Liver (tissue), 8 donors: ENCODE measurements at regions not wholly inside any gene's neighbourhood (a gene's known extent, or its start where the extent isn't known, plus 50 kb on each side); places are given as distances from the start of the nearest gene placed in this dataset.
A peak's percentile ranks its signal among the peaks of the same experiment; 100 is the strongest.

Experiments
- DNase-seq: peaks from one replicate; pipeline ENCODE4 v3.0.0-alpha.2; 2017; ENCODE audit warnings: low spot score
- H3K27ac ChIP-seq, 2 donors: one replicate each; pipeline ENCODE4 v1.7.0; 2013; ENCODE audit warnings: inconsistent platforms in 2 of 2, low read length in 2 of 2, control low read depth in 1 of 2, low read depth in 1 of 2, mild to moderate bottlenecking in 1 of 2
- H3K27me3 ChIP-seq, 4 donors: one replicate each; pipeline versions ENCODE4 v1.6.1 to v1.7.0; 2013; ENCODE audit warnings: low read length in 3 of 4, inconsistent platforms in 1 of 4, mild to moderate bottlenecking in 1 of 4, moderate library complexity in 1 of 4; ENCODE audit not compliant: control insufficient read depth in 4 of 4, insufficient read depth in 4 of 4
- H3K36me3 ChIP-seq, 4 donors: one replicate each; pipeline versions ENCODE4 v1.6.1 to v1.7.0; 2013; ENCODE audit warnings: low read length in 3 of 4, mild to moderate bottlenecking in 3 of 4, low read depth in 1 of 4, moderate library complexity in 1 of 4; ENCODE audit not compliant: control insufficient read depth in 4 of 4, insufficient read depth in 3 of 4
- H3K4me1 ChIP-seq, 4 donors: one replicate each; pipeline versions ENCODE4 v1.6.1 to v1.7.0; 2013; ENCODE audit warnings: low read length in 3 of 4, mild to moderate bottlenecking in 3 of 4, moderate library complexity in 1 of 4; ENCODE audit not compliant: control insufficient read depth in 4 of 4, insufficient read depth in 4 of 4
- H3K4me3 ChIP-seq, 3 donors: one replicate each; pipeline versions ENCODE4 v1.6.1 to v1.7.0; 2013; ENCODE audit warnings: low read length in 3 of 3, control low read depth in 1 of 3, low read depth in 1 of 3, mild to moderate bottlenecking in 1 of 3
- H3K9ac ChIP-seq, 2 donors: one replicate each; pipeline ENCODE4 v1.7.0; 2013; ENCODE audit warnings: low read length in 2 of 2, mild to moderate bottlenecking in 2 of 2, moderate library complexity in 2 of 2, control low read depth in 1 of 2, low read depth in 1 of 2
- H3K9me3 ChIP-seq, 4 donors: one replicate each; pipeline versions ENCODE4 v1.6.1 to v1.7.0; 2013; ENCODE audit warnings: low read length in 3 of 4; ENCODE audit not compliant: control insufficient read depth in 4 of 4
- EGR1 ChIP-seq, 2 donors: IDR thresholded peaks; 2 replicates each; pipeline ENCODE4 v1.6.1; 2016 to 2018; ENCODE audit warnings: antibody characterized with exemption in 2 of 2, low read depth in 2 of 2
- FOXA1 ChIP-seq: IDR thresholded peaks from 2 replicates; pipeline ENCODE4 v1.6.1; 2016; ENCODE audit warnings: antibody characterized with exemption
- FOXA2 ChIP-seq: IDR thresholded peaks from 2 replicates; pipeline ENCODE4 v1.6.1; 2016; ENCODE audit warnings: antibody characterized with exemption
- GABPA ChIP-seq, 2 donors: IDR thresholded peaks in 1 of 2; conservative IDR thresholded peaks in 1 of 2; 2 replicates each; pipeline ENCODE4 v1.6.1; 2016; ENCODE audit warnings: antibody characterized with exemption in 2 of 2, mild to moderate bottlenecking in 1 of 2, moderate library complexity in 1 of 2
- HNF4A ChIP-seq, 2 donors: conservative IDR thresholded peaks; 2 replicates each; pipeline ENCODE4 v1.6.1; 2016; ENCODE audit warnings: antibody characterized with exemption in 2 of 2, mild to moderate bottlenecking in 2 of 2
- HNF4G ChIP-seq: IDR thresholded peaks from 2 replicates; pipeline ENCODE4 v1.6.1; 2016; ENCODE audit warnings: antibody characterized with exemption
- JUND ChIP-seq, 2 donors: IDR thresholded peaks; 2 replicates each; pipeline ENCODE4 v1.6.1; 2016; ENCODE audit warnings: antibody characterized with exemption in 2 of 2
- NR2F2 ChIP-seq: IDR thresholded peaks from 2 replicates; pipeline ENCODE4 v1.6.1; 2016; ENCODE audit warnings: antibody characterized with exemption
- RAD21 ChIP-seq, 2 donors: IDR thresholded peaks; 2 replicates each; pipeline ENCODE4 v1.6.1; 2016; ENCODE audit warnings: antibody characterized with exemption in 2 of 2, mild to moderate bottlenecking in 2 of 2
- RXRA ChIP-seq, 2 donors: IDR thresholded peaks; 2 replicates each; pipeline ENCODE4 v1.6.1; 2017 to 2018; ENCODE audit warnings: antibody characterized with exemption in 2 of 2, mild to moderate bottlenecking in 1 of 2
- SP1 ChIP-seq: IDR thresholded peaks from 2 replicates; pipeline ENCODE4 v1.6.1; 2018; ENCODE audit warnings: antibody characterized with exemption, mild to moderate bottlenecking
- TAF1 ChIP-seq: conservative IDR thresholded peaks from 2 replicates; pipeline ENCODE4 v1.6.1; 2016; ENCODE audit warnings: antibody characterized with exemption, mild to moderate bottlenecking
- YY1 ChIP-seq: IDR thresholded peaks from 2 replicates; pipeline ENCODE4 v1.6.1; 2016; ENCODE audit warnings: antibody characterized with exemption, mild to moderate bottlenecking
- WGBS: extraction: QIAGEN DNeasy Blood & Tissue Kit; methylation state at CpG from one replicate; pipeline ENCODE4 v1.1.7; 2013; 5-methylcytosine and 5-hydroxymethylcytosine counted together
- TF ChIP-seq, protein P1 (sequence below): IDR thresholded peaks from 2 replicates; pipeline ENCODE4 v1.6.1; 2016; ENCODE audit warnings: antibody characterized with exemption
- TF ChIP-seq, protein P2 (sequence below): fragments of 150-350 bp; IDR thresholded peaks from 2 replicates; pipeline ENCODE4 v1.5.1; 2017; ENCODE audit warnings: improper control_type of control experiment, low read depth, low read length; ENCODE audit not compliant: missing input control
- TF ChIP-seq, protein P3 (sequence below): IDR thresholded peaks from 2 replicates; pipeline ENCODE4 v1.6.1; 2016; ENCODE audit warnings: antibody characterized with exemption
- TF ChIP-seq, protein P4 (sequence below): IDR thresholded peaks from 2 replicates; pipeline ENCODE4 v1.6.1; 2016; ENCODE audit warnings: antibody characterized with exemption, mild to moderate bottlenecking
- TF ChIP-seq, protein P5 (sequence below): IDR thresholded peaks from 2 replicates; pipeline ENCODE4 v1.6.1; 2016; ENCODE audit warnings: antibody characterized with exemption
- donor health status: healthy.
- donor health status: healthy.
- donor health status: healthy.
- donor health status: healthy.
- donor health status: healthy.

DNA sequence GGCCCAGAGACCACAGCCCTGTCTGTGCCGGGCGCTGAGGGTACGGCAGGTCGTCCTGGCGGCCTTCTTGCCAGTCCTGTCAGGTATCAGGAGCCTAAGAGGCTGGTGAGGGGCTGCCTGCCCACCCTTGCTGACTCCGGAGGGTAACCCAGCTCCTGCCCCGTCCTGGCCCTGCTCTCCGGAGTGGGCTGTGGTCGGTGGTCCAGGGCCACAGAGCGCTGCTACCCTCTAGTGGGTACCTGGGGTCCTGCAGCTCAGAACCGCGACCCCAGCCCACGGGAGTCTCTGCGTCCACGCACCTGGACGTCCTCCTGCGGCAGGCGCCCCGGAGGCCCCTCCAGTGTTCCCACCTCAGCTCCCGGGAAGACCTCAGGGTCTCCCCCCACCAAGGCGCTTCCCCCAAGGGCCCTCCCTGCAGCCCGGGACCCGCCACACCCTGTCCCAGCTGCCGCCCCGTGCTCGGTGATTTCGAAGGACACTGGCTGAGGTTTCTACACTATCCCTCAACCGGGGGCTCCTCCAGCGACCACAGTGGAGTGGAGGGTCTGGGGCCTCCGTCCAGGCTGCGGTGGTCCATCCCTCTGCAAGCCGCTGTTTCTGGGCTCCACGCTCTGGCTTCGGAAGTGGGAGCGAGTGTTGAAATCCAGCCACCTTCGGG, 75.9 kb upstream of the FBRSL1 start:
- Histone ChIP-seq H3K9ac (no peak overlapping the region), H3K9me3 (no peaks in the 10 kb centered on the region), H3K4me3 (no peak overlapping the region), H3K4me1 (peaks cover 0 to 4% (median 1%) of the 10 kb centered on the region in 4 donors), H3K27ac (no peak overlapping the region), H3K27me3 (no peaks in the 10 kb centered on the region), H3K36me3 (no peaks in the 10 kb centered on the region)
- no peak for DNase-seq
- TF ChIP-seq GABPA (IDR thresholded peaks at IDR 0.05 in 1 of 2, conservative IDR thresholded peaks at IDR 0.05 in 1 of 2), result no peak
- TF ChIP-seq, protein P1, sequence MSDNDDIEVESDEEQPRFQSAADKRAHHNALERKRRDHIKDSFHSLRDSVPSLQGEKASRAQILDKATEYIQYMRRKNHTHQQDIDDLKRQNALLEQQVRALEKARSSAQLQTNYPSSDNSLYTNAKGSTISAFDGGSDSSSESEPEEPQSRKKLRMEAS, result no peak
- TF ChIP-seq, protein P2, sequence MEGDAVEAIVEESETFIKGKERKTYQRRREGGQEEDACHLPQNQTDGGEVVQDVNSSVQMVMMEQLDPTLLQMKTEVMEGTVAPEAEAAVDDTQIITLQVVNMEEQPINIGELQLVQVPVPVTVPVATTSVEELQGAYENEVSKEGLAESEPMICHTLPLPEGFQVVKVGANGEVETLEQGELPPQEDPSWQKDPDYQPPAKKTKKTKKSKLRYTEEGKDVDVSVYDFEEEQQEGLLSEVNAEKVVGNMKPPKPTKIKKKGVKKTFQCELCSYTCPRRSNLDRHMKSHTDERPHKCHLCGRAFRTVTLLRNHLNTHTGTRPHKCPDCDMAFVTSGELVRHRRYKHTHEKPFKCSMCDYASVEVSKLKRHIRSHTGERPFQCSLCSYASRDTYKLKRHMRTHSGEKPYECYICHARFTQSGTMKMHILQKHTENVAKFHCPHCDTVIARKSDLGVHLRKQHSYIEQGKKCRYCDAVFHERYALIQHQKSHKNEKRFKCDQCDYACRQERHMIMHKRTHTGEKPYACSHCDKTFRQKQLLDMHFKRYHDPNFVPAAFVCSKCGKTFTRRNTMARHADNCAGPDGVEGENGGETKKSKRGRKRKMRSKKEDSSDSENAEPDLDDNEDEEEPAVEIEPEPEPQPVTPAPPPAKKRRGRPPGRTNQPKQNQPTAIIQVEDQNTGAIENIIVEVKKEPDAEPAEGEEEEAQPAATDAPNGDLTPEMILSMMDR, result peak; percentile 21
- WGBS, result 41% methylated on average over 36 of the region's 36 CpGs

DNA sequence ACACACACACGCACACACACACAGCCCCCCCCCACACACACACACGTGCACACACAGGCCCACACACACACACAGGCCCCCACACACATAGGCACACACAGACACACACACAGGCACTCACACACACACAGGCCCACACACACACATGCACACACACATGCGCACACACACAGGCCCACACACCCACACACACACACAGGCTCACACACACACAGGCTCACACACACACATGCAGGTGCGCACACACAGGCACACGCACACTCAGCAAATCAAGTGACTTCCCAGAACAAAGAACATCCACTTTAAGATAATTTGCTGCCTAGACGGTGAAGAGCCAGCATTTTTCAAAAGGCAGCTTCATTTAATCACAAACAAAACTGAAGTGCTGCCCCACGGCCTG, 78.5 kb upstream of the FBRSL1 start:
- H3K9ac ChIP-seq, result no peak overlapping the region
- H3K27me3 ChIP-seq, result no peaks in the 10 kb centered on the region
- H3K4me3 ChIP-seq, result no peak overlapping the region
- no peaks in the 10 kb centered on the region for H3K9me3 ChIP-seq
- peaks cover 0 to 4% (median 1%) of the 10 kb centered on the region in 4 donors for H3K4me1 ChIP-seq
- H3K36me3 ChIP-seq, result no peaks in the 10 kb centered on the region
- DNase-seq, result no peak
- no peak for TF ChIP-seq YY1
- TF ChIP-seq GABPA (IDR thresholded peaks at IDR 0.05 in 1 of 2, conservative IDR thresholded peaks at IDR 0.05 in 1 of 2), result no peak
- no peak for TF ChIP-seq SP1
- TF ChIP-seq RXRA (IDR thresholded peaks at IDR 0.05), result no peak
- TF ChIP-seq, protein P3, sequence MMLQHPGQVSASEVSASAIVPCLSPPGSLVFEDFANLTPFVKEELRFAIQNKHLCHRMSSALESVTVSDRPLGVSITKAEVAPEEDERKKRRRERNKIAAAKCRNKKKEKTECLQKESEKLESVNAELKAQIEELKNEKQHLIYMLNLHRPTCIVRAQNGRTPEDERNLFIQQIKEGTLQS, result no peak
- TF ChIP-seq, protein P4, sequence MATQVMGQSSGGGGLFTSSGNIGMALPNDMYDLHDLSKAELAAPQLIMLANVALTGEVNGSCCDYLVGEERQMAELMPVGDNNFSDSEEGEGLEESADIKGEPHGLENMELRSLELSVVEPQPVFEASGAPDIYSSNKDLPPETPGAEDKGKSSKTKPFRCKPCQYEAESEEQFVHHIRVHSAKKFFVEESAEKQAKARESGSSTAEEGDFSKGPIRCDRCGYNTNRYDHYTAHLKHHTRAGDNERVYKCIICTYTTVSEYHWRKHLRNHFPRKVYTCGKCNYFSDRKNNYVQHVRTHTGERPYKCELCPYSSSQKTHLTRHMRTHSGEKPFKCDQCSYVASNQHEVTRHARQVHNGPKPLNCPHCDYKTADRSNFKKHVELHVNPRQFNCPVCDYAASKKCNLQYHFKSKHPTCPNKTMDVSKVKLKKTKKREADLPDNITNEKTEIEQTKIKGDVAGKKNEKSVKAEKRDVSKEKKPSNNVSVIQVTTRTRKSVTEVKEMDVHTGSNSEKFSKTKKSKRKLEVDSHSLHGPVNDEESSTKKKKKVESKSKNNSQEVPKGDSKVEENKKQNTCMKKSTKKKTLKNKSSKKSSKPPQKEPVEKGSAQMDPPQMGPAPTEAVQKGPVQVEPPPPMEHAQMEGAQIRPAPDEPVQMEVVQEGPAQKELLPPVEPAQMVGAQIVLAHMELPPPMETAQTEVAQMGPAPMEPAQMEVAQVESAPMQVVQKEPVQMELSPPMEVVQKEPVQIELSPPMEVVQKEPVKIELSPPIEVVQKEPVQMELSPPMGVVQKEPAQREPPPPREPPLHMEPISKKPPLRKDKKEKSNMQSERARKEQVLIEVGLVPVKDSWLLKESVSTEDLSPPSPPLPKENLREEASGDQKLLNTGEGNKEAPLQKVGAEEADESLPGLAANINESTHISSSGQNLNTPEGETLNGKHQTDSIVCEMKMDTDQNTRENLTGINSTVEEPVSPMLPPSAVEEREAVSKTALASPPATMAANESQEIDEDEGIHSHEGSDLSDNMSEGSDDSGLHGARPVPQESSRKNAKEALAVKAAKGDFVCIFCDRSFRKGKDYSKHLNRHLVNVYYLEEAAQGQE, result no peak
- no peak for TF ChIP-seq RAD21 (IDR thresholded peaks at IDR 0.05)
- TF ChIP-seq JUND (IDR thresholded peaks at IDR 0.05), result no peak
- TF ChIP-seq, protein P5, sequence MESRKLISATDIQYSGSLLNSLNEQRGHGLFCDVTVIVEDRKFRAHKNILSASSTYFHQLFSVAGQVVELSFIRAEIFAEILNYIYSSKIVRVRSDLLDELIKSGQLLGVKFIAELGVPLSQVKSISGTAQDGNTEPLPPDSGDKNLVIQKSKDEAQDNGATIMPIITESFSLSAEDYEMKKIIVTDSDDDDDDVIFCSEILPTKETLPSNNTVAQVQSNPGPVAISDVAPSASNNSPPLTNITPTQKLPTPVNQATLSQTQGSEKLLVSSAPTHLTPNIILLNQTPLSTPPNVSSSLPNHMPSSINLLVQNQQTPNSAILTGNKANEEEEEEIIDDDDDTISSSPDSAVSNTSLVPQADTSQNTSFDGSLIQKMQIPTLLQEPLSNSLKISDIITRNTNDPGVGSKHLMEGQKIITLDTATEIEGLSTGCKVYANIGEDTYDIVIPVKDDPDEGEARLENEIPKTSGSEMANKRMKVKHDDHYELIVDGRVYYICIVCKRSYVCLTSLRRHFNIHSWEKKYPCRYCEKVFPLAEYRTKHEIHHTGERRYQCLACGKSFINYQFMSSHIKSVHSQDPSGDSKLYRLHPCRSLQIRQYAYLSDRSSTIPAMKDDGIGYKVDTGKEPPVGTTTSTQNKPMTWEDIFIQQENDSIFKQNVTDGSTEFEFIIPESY, result no peak
- TF ChIP-seq NR2F2, result no peak
- TF ChIP-seq HNF4G, result no peak
- TF ChIP-seq EGR1 (IDR thresholded peaks at IDR 0.05; ENCODE audit: low read depth in 2 of 2), result no peak
- no peak for TF ChIP-seq FOXA2
- no peak for TF ChIP-seq HNF4A (conservative IDR thresholded peaks at IDR 0.05)
- TF ChIP-seq, protein P2, result no peak
- no peak for TF ChIP-seq TAF1
- TF ChIP-seq FOXA1, result no peak
- WGBS, result 79% methylated on average over 7 of the region's 7 CpGs
- H3K27ac ChIP-seq, result no peak overlapping the region
